HCEC 1CT (cell line): ENCODE measurements at regions not wholly inside any gene's neighbourhood (a gene's known extent, or its start where the extent isn't known, plus 50 kb on each side); places are given as distances from the start of the nearest gene placed in this dataset.
A peak's percentile ranks its signal among the peaks of the same experiment; 100 is the strongest.
"Not testable (repeated sequence)": the region's sequence is repeated elsewhere in the genome, so short reads cannot be mapped to it uniquely, and the experiment has no call there.

Experiments used
- DNase-seq: peaks from one replicate; pipeline ENCODE4 v3.0.0-alpha.2; 2017

- DNase-seq = no peak
Observed at GRCh38 chr18:49731860-49732311, 81.4 kb downstream of the ACAA2 start.

DNA sequence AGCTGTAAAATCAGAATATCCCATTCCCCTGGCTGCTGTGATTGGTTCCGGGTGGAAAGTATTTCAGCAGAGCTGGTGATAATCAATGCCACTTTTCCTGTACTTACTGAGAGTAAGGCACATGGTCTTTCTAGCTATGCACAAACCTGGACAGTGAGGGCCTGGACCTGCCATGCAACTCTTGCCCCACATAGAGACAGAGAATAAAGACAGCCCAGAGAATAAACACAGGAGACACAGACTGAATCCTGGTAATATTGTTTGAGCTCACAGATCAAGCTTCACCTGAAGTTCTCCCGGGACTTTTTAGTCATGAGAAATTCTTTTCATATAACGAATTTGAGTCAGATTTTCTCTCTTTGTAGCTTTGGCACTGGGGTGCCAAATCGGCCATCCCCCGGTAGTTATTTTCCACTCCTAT lies 81.9 kb downstream of the ACAA2 start:
- DNase-seq = no peak

GRCh38 chr18:49730951-49731391 lies 82.4 kb downstream of the ACAA2 start:
- no peak for DNase-seq

DNA sequence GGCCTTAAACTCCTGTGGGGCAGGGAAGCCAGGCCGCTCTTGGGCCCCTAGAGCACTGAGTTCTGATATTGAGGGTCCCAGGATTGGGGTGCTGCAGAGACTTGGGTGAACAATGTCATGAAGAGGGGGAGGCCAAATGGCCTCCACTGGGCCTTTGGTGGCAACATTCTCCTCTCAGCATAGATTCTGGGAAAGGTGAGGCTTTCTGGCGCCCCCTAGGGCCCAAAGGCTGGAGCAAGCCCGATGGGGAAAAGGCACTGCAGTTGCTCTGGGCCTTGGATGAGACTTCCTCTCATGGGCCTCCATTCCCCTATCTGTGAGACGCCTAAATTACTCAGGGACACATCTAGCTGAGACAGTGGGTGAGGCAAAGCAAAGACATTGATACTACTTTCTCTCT lies 84.8 kb downstream of the ACAA2 start:
- peak; percentile 47 for DNase-seq

DNA sequence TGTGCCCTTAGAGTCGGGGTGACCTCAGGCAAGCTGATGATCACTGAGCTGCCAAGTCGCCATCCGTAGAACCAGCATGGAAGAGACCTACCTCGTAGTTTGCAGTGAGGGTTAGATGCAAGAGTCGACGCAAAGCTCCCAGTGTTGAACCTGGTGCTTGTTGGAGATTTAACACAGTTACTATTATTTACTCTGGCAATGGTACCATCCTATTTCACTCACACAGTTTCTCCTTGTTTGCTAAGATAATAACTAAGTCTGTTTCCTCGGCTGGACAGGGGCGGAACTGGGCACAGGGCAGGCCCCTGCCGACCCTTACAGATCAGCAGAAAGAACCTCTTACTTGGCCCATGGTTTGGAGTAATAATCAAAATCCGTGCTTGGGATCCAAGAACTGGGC lies 85.5 kb downstream of the ACAA2 start:
- DNase-seq = no peak

DNA sequence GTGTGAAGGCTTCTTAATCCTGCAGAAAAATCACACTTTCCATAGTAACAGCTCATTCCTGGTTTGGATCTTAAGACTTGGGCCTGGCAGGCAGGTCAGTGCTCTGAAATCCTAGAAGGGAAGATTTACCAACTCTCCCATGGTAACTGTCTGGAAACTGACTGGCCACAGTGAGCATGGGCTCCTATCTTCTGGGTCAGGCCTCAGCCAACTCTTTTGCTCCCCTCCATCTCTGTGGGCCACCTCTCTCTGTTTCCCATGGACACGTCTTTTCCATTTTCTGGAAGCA lies 86.7 kb downstream of the ACAA2 start:
- DNase-seq = no peak

DNA sequence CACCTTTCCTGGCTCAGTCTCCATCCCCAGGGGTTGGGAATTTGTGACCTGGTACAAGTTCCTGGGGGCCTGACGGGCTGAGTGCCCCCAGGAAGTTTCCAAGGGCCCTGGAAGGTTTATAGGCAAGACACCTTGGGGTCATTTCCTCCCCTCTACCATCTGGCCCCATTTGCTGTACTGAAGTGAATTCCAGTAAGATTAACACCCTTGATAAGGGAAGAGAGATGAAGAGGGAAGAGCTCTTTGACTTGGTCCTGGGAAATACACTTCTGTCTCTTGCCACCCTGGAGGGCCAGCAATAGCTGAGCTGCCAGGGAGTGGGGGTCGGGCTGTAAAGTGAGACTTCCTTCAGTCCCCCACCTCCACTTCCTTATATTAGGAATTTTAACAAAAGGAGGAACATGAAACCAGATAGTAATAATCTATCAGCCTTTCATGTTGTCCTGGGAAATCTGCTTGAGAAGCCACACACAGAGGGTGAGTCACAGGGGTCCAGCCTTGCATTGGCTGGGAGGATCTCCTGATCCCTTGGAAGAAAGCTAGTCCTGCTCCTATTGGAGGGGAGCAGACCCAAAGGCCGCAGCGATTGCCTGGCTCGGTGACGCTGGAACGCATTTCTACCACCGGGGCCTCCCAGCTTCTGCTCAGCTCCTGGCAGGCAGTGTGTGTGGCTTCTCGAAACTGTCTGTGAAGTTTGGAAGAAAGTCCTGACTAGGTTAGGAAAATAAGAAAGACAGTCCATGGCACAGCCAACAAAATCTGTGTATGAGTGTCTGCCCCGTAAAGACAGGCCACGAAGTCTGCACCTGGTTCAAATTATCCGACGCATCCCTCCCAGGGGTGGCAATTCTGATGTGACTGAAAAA lies 87.3 kb downstream of the ACAA2 start:
- peak; percentile 89 for DNase-seq

DNA sequence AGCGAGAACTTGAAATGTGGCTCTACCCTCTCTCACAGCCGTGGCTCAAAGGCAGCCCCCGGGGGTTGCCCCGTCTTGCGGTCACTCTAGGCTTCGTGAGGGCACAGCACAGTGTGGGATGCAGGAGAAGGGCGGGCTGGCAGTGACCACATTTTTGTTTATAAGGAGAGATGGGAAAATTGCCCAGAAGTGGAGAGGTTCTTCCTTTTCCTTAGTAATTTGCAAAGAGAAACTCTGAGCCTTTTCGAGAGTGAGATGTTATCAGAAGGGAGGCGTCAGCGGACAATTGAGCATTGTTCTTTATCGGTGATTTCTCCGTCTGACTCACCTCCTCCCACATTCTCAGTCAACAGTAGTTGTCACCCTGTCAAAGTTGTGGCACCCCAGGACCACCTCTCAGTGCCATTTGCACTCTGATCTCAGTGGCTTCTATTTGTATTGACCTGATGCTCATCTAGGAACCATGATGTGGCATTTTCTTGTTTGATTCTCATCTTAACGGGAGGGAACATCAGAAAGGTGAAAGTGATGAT lies 89.6 kb downstream of the ACAA2 start:
- no peak for DNase-seq

DNA sequence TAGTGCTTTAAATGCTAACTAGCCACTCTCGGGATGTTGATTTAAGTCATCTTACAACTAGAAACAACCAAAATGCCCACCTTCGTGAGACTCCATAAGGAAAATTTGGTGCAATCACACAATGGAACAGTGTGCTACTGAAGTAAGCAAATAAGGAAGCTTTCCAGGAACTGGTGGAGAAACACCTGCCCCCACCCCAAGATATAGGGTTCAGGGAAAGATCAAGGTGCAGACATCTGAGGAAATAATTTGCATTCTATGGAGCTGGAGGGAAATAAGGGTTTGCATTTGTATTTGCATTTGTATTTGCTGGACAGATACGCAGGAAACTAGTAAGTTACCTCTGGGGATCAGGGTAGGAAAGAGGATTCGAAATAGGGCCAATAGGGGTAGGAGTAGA lies 90.9 kb downstream of the ACAA2 start:
- no peak for DNase-seq

DNA sequence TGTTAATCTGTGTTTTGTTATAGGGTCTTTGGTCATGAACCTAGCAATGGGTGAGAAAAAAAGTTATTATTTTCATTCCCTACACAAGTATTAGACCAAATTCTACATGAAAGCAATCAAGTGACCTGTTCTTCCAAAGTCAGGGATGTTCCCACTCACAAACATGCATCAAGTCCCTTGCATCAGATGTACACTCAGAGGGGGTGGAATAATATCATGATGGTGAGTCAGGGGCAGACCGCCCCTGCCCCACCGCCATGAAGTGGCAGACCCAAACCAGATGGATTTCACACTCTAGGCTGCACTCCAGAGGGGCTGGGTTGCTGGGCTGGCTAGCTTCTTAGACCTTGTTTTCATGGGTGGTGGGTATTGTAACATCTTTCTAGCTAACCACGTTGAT lies 91.4 kb downstream of the ACAA2 start:
- no peak for DNase-seq

GRCh38 chr18:49720944-49721343 lies 92.4 kb downstream of the ACAA2 start:
- not testable (repeated sequence) for DNase-seq

- no peak for DNase-seq
Observed at GRCh38 chr18:49717617-49718016, 95.7 kb downstream of the ACAA2 start.

DNA sequence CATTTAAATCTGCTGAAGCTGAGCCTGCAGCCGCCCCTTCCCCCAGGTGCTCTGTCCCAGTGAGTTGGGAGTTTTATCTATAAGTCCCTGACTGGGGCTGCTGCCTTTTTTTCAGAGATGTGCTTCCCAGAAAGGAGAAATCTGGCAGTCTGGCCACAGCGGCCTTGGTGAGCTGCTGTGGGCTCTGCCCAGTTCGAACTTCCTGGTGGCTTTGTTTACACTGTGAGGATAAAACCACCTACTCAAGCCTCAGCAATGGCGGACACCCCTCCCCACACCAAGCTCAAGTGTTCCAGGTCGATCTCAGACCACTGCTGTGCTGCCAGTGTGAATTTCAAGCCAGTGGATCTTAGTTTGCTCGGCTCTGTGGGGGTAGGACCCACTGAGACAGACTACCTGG lies 97.3 kb downstream of the ACAA2 start:
- DNase-seq = no peak

GRCh38 chr18:49709347-49709690 lies 104.0 kb downstream of the ACAA2 start:
- DNase-seq = no peak

GRCh38 chr18:49708662-49709346 lies 104.5 kb downstream of the ACAA2 start:
- DNase-seq = no peak

DNA sequence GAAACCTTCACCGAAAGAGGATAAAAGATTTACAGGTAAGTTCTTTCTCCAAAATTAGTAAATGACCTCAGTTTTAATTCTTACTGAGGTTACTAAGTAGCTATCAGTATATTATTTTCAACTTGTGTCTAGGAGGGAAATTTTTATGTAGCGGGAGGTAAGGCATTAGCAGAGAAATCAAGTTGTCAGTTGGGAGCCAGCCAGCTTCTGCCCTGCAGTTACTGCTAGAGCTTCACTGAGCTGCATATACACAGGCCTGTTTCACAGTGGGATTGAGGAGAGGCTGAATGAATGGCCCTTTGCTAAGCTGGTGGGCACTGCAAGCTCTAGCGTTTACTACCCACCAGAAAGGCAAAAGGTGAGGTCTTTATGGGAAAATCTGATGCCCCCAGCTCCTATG lies 105.7 kb downstream of the ACAA2 start:
- no peak for DNase-seq

GRCh38 chr18:49704334-49704733 lies 109.0 kb downstream of the ACAA2 start:
- no peak for DNase-seq

GRCh38 chr18:49701190-49701589 lies 112.1 kb downstream of the ACAA2 start:
- DNase-seq = no peak

DNA sequence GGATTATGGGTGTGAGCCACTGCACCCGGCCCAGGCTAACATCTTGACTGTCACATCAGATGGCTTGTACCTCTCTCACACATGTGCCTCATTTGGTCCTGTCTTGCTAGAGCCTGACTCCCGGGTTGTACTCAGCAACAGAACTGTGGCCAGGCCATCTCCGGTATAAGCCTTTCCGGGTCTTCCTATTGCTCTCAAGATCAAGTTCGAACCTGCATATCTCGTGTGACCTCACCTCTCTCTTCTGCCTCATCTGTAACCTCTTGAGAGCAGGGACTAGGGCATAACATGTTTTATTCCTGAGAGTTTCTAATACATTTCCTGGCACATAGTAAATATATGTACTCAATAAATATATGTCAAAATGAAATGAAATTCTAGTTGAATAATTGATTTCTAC lies 114.0 kb downstream of the ACAA2 start:
- no peak for DNase-seq

GRCh38 chr18:49698525-49699025 lies 114.8 kb downstream of the ACAA2 start:
- no peak for DNase-seq

DNA sequence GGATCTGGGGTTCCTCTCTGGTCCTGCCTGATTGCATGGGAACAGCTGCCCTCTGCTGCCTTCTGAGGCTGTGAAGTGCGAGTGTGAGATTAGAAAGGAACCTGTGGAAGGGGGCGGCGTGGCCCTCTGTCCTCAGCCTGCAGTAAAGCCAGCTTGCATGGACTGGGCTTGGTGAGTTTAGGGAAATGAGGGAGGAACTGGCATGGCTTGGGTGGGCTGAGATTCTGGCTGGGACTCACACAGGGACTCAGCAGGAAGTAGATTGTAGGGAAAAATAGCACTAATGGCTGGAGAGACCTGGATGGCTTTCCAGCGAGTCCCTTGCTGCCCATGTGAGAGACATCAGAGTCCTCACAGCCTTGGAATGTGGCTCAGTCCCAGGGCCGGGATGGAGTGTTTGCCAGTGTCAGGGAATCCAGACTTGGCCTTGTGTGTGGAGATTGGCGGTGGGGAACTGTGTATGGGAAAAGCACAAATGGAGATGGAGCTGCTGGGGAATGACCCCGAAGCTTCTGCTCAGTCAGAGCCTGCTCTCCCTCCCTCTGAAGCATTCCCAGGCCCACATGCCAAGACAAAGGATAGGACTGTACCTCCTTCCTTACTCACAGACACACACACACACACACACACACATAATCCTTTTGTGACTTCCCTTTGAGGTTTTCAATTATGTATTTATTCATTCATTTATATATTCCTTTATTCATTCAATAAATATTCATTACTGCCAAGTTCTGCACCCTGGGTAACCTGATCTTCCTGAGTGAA lies 115.4 kb downstream of the ACAA2 start:
- no peak for DNase-seq

- DNase-seq = no peak
Observed at GRCh38 chr18:49697049-49697448, 116.3 kb downstream of the ACAA2 start.

- DNase-seq = no peak
Observed at GRCh38 chr18:49694402-49694801, 118.9 kb downstream of the ACAA2 start.

- no peak for DNase-seq
Observed at GRCh38 chr18:49693717-49694005, 119.7 kb downstream of the ACAA2 start.
